ENCODE measurements at regions not wholly inside any gene's neighbourhood (a gene's known extent, or its start where the extent isn't known, plus 50 kb on each side); places are given as distances from the start of the nearest gene placed in this dataset.

DNA sequence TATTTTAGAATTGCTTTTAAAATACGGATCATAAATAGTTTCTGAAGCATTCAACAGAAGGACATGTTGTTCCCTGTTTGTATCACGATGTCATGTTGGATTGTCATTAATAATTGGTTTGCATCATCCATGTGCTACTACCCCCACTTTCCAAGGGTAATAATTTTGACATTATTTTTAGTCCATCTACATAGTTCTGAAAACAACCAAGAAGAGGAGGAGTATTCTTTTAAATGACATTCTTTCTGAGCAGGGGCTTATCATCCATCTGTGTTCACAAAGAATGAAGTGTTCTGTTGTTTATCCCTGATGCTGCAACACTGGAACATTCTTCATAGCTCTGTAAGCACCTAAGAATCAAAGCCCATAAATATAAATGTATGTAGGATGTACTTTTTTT lies 151.0 kb upstream of the CITED2 start:
- TF ChIP-seq CTCF (conservative IDR thresholded peaks at IDR 0.05; ENCODE audit: low read depth, low read length) (no peak), EZH2 (IDR thresholded peaks at IDR 0.05; ENCODE audit: borderline replicate concordance, low read depth, low read length, poor library complexity, severe bottlenecking) (no peak)

All from A673 (cell line).